Mesothelial cell of epicardium (in vitro differentiated cells): ENCODE measurements at regions not wholly inside any gene's neighbourhood (a gene's known extent, or its start where the extent isn't known, plus 50 kb on each side); places are given as distances from the start of the nearest gene placed in this dataset.
"Not testable (repeated sequence)": the region's sequence is repeated elsewhere in the genome, so short reads cannot be mapped to it uniquely, and the experiment has no call there.

ENCODE experiments used
- DNase-seq, 2 experiments: peaks; one replicate each; pipeline ENCODE4 v3.0.0; 2021; ENCODE audit warnings: low spot score in 2 of 2; ENCODE audit not compliant: unreplicated experiment in 2 of 2
- H3K27ac Mint-ChIP-seq: 2 replicates; pipeline ENCODE4 v1.8.0; 2021; ENCODE audit warnings: mixed read lengths
- H3K27me3 Mint-ChIP-seq: 2 replicates; pipeline ENCODE4 v1.8.0; 2021; ENCODE audit warnings: low read depth, mixed read lengths
- H3K36me3 Mint-ChIP-seq: 2 replicates; pipeline ENCODE4 v1.8.0; 2021; ENCODE audit warnings: mixed read lengths
- H3K4me1 Mint-ChIP-seq: 2 replicates; pipeline ENCODE4 v1.8.0; 2021; ENCODE audit warnings: mixed read lengths
- H3K4me3 Mint-ChIP-seq: 2 replicates; pipeline ENCODE4 v1.8.0; 2021; ENCODE audit warnings: mild to moderate bottlenecking, moderate library complexity, mixed read lengths
- H3K9me3 Mint-ChIP-seq: 2 replicates; pipeline ENCODE4 v1.8.0; 2021; ENCODE audit warnings: mixed read lengths
- TF ChIP-seq, protein P1 (sequence below): fragments of 200-600 bp; sonication (generic); IDR thresholded peaks from one replicate; pipeline ENCODE4 v1.5.0; 2021; ENCODE audit warnings: antibody characterized with exemption; ENCODE audit not compliant: unreplicated experiment

DNA sequence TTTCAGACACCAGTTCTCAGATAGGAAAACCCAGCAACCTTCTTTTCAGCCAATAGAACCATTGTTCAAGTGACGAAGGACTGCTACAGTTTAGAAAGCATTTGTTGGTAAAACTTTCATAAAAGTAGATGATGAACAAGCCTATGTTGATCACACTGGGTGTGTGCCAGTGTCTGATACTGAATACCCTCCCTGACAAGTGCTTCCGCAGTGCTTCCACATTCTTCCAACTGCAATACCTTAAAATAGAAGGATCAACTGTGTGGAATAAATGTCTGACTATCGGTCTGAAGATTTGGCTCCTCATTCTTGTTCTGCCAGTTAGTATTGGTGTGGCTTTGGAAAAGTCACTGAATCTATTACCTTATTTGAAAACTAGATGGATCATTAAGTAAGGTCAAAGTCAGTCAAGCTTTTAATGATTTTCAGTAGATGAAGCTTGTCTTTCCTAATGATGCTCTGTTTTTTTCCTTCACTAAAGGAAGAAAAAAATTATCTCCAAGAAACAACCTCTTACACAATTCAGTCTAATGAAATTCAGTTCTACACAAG lies 479.4 kb upstream of the CBLB start:
- TF ChIP-seq, protein P1, sequence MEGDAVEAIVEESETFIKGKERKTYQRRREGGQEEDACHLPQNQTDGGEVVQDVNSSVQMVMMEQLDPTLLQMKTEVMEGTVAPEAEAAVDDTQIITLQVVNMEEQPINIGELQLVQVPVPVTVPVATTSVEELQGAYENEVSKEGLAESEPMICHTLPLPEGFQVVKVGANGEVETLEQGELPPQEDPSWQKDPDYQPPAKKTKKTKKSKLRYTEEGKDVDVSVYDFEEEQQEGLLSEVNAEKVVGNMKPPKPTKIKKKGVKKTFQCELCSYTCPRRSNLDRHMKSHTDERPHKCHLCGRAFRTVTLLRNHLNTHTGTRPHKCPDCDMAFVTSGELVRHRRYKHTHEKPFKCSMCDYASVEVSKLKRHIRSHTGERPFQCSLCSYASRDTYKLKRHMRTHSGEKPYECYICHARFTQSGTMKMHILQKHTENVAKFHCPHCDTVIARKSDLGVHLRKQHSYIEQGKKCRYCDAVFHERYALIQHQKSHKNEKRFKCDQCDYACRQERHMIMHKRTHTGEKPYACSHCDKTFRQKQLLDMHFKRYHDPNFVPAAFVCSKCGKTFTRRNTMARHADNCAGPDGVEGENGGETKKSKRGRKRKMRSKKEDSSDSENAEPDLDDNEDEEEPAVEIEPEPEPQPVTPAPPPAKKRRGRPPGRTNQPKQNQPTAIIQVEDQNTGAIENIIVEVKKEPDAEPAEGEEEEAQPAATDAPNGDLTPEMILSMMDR = no peak
- H3K27me3 Mint-ChIP-seq = no peaks in the 10 kb centered on the region
- peaks cover 12% of the 10 kb centered on the region for H3K9me3 Mint-ChIP-seq
- H3K4me1 Mint-ChIP-seq = peaks cover 30% of the 10 kb centered on the region
- DNase-seq = no peak
- H3K27ac Mint-ChIP-seq = no peak overlapping the region
- H3K36me3 Mint-ChIP-seq = peaks cover 5% of the 10 kb centered on the region
- H3K4me3 Mint-ChIP-seq = no peak overlapping the region

DNA sequence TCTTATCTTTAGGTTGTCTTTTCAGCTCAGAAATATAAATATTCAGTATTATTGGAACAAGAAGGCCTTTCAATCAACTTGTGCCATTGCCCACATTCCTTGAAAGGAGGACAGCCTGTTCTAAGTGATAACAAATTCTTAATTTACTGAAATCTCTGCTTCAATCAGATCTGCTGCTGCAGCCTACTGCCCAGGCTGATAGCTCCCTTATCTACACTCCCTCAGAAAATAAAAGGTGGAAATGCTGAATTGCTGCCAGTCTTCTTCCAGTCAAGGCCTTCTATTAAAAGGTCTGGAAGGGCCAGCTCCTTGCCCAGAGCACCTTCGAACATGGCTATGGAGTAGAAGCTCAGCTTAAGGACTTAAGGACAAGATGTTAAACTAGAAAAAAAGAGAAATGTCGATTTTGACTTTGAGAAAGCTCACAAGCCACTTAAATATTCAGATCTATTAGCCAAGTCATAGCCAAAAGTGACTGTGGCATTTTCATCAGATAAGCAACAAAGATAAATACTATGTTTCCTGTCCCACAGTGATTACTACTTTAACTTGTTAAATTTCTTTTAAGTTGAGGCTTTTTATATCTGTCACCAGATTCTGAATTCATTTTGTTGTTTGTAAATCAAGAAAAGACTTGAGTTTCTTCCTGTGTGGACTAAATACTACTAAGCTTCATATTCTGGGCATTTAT lies 480.5 kb upstream of the CBLB start:
- Mint-ChIP-seq H3K36me3 (peaks cover 7% of the 10 kb centered on the region), H3K4me3 (no peak overlapping the region), H3K9me3 (peaks cover 22% of the 10 kb centered on the region), H3K27ac (peak overlapping the region; percentile 75), H3K4me1 (peaks cover 30% of the 10 kb centered on the region), H3K27me3 (no peaks in the 10 kb centered on the region)
- no peak for DNase-seq
- TF ChIP-seq, protein P1 = no peak

DNA sequence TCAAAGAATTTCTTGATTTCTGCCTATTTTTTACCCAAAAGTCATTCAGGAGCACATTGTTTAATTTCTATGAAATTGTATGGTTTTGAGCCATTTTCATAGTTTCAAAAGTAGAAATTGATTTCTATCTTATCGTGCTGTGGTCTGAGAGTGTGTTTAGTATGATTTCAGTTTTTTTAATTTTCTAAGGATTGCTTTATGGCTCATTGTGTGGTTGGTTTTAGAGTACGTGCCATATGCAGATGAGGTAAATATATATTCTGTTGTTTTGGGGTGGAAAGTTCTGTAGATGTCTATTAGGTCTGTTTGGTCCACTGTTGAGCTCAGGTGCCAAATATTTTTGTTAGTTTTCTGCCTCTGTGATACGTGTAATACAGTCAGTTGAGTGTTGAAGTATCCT lies 487.1 kb upstream of the CBLB start:
- Mint-ChIP-seq H3K9me3 (peaks cover 36% of the 10 kb centered on the region), H3K4me3 (no peak overlapping the region), H3K27me3 (no peaks in the 10 kb centered on the region), H3K27ac (no peak overlapping the region), H3K4me1 (peaks cover 4% of the 10 kb centered on the region), H3K36me3 (peaks cover 7% of the 10 kb centered on the region)
- TF ChIP-seq, protein P1 = no peak
- no peak for DNase-seq

DNA sequence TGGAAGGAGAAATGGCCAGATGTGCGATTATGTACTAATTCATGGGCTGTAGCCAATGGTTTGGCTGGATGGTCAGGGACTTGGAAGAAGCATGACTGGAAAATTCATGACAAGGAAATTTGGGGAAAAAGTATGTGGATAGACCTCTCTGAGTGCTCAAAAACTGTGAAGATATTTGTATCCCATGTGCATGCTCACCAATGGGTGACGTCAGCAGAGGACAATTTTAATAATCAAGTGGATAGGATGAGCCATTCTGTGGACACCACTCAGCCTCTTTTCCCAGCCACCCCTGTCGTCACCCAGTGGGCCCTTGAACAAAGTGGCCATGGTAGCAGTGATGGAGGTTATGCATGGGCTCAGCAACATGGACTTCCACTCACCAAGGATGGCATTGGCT lies 490.9 kb upstream of the CBLB start:
- Mint-ChIP-seq H3K36me3 (peaks cover 3% of the 10 kb centered on the region), H3K27ac (no peak overlapping the region), H3K4me1 (peaks cover 4% of the 10 kb centered on the region), H3K4me3 (no peak overlapping the region), H3K27me3 (no peaks in the 10 kb centered on the region), H3K9me3 (peaks cover 25% of the 10 kb centered on the region)
- no peak for DNase-seq
- TF ChIP-seq, protein P1 = no peak

DNA sequence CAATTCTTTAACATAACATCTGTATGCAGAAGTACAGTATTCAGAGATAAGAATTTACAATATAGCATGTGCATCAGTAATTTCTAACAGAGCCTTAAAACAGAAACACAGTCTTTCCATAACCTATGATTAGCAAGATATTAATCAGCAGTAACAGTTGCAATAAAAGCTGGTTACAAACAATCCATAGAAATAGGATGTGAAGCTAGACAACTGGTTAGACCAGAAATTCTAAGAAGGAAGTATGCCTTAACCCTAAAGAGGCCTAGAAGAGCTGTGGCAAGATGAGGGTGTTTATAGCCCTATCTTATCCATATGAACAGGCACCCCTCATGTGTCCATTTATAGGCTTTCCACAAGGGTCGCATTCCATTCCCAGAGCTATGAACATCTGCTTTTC lies 492.1 kb upstream of the CBLB start:
- not testable (repeated sequence) for H3K27ac Mint-ChIP-seq, H3K36me3 Mint-ChIP-seq, DNase-seq, H3K27me3 Mint-ChIP-seq, H3K4me1 Mint-ChIP-seq, H3K4me3 Mint-ChIP-seq
- H3K9me3 Mint-ChIP-seq = peaks cover 25% of the 10 kb centered on the region

DNA sequence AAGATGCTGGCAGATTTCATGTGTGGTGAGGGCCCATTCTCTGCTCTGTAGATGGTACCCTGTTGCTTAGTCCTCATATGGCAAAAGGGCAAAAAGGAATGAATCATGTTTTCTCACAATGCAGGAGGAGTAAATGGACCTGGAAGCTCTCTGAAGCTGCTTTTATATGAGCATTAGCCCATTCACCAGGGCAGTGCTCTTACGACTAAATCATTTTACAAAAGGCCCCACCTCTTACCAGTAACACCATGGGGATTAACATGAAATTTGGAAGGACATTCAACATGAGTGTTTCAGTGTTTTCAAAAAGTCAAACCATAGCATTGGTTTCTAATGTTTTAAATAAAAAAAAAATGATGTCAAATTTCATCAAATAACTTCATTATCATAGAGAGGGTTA lies 495.7 kb upstream of the CBLB start:
- no peaks in the 10 kb centered on the region for H3K27me3 Mint-ChIP-seq
- TF ChIP-seq, protein P1 = no peak

More for the DNA sequence above, 495.7 kb upstream of the CBLB start:
- peaks cover 18% of the 10 kb centered on the region for H3K9me3 Mint-ChIP-seq
- no peak overlapping the region for H3K4me3 Mint-ChIP-seq
- peaks cover 4% of the 10 kb centered on the region for H3K4me1 Mint-ChIP-seq
- no peak for DNase-seq
- peaks cover 3% of the 10 kb centered on the region for H3K36me3 Mint-ChIP-seq
- H3K27ac Mint-ChIP-seq = no peak overlapping the region
